Activated CD4-positive, alpha-beta T cell treated with anti-CD3 and anti-CD28 coated beads, Interleukin-2, Interleukin-6, amounts not matched to agents 100 ng/mL and 50 ng/mL, durations not matched to agents 16 hours and 8 hours (primary cell): ENCODE measurements at regions not wholly inside any gene's neighbourhood (a gene's known extent, or its start where the extent isn't known, plus 50 kb on each side); places are given as distances from the start of the nearest gene placed in this dataset.

ENCODE experiments used
- DNase-seq: peaks from one replicate; pipeline ENCODE4 v3.0.0-alpha.2; 2020

DNA sequence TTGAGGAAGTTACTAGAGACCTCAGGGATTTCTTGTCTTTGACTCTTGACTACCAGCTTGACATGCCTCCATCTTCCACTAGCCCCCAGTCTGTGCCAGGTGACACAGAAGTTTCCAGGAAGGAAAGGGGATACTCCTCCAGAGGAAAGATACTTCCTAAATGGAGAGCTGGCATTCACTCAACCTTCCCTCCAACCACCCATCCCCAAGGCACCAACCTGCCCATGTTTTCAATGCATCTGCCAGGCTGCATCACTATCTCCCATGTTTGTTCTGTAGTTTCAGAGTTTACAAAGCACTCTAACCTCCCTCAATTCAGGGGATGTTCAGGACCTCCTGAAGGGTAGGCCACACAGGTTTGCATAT is 198.4 kb upstream of the LPP start:
- no peak for DNase-seq

DNA sequence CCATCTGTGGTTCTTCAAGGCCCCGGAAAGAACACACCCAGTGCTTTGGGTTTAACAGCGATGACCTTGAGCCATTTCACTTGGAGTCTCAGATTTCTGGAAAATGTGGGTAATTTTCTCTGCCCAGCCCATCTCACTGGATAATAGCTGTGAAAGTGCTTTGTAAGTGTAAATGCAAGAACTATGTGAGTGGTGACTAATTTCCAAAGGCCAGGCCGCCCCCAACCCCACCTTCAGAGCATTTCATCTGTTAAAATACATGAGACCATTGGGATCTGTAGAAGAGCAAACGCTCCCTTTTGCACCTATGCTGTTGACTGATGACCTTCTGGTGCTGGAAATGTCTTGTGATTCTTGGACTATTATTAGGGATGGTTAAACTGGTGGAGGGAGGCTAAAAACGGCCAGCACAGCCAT is 196.8 kb upstream of the LPP start:
- DNase-seq, result no peak

DNA sequence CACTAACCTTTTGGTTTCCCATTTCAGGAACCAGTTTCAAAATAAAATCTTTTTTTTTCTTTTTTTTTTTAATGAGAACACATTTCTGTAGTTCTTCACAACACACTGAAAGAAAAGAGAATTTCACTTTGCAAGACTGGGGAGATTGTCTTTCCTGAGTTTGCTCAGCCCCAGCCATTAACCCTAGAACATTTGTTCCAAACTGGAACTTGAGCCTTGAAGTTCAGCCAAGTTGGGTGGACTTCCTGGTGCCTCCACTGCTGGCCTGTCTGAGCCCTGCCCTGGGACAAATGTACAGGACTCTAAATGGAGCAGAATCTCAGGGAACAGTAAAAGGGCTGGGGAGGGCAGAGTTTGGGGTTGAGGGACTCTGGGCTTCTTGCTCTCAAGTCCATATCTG is 196.4 kb upstream of the LPP start:
- DNase-seq, result no peak

DNA sequence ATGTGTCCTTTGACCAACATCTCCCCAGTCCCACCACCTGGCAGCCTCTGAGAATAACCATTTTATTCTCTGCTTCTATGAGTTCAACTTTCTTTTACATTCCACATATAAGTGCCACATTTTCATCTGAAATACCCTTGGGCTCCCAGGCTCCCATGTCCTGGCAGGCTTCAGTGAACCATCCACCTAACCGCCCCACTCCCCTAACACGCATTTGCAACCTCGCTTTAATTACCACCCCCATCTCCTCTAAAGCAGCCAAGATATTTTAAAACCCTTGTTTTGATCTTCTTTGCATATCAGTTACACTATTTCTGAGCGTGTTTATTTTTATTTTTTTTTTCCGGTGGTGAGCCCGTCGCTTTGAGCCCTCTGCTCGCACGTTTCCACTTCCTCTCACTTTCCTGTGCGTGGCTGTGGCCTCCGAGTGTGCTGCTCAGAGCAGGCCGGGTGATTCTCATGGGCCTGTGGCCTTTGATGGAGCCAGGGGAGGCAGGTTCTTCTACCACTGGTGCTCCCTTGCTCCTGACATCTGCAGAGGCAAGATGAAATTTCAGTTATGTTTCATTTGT is 195.4 kb upstream of the LPP start:
- DNase-seq, result peak; percentile 64

GRCh38 chr3:187960820-187961219 is 193.1 kb upstream of the LPP start:
- no peak for DNase-seq

DNA sequence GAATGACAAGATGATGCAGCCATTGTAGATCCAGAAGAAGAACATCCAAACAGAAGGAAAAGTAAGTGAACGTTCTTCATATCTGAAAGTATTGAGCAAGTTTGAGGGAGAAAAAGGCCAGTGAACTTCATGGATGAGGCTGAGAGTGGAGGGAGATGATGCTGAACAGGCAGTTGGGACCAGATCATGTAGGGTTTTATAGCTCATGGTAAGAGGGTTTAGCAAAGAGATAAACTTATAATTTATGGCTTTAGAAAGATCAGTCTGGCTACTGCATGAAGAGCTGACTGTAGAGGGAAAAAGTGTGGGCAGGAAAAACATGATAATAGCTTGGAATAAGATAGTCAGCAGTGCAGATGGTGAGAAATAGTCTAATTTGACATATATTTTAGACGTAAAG is 192.6 kb upstream of the LPP start:
- DNase-seq, result no peak

- DNase-seq, result peak; percentile 64
These were observed 190.8 kb upstream of the LPP start for GRCh38 chr3:187963003-187963676.

- DNase-seq, result no peak
These were observed 190.1 kb upstream of the LPP start for GRCh38 chr3:187963677-187964385.

DNA sequence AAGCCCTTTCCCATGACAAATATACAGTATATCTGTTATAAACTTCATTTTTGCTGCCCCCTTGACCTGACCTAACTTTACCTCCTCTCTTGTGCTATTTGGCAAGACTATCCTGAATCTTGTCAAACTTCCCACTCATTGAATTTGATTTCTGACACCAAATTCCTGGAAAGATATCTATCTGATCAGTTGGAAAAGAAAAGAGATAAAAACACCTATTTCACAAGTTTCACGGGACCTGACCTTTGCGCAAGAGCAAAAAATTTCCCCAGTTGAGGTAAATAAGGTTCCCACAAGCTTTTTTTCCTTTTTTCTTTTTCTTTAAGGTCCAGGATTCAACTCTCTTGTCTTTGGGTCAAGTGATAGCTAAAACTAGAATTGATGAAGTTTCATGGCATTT is 189.2 kb upstream of the LPP start:
- no peak for DNase-seq

DNA sequence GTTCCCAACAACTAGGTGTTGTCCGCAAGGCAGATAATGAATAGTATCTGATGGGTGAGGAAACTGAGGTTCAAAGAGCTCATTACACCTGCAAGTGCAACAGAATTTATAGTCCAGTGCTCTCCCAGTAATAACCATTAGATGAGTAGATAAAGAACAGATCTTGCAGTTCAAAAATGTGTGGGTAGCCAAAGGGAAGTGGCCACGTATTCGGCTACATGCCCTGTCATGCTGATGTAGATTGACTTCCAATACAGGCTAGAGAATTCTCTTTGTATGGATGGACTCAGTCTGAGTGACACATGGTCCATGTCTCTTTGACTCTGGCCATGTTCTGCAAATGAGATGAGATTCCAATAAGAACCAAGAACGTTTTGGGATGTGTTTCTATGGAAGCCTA is 187.9 kb upstream of the LPP start:
- DNase-seq, result no peak

DNA sequence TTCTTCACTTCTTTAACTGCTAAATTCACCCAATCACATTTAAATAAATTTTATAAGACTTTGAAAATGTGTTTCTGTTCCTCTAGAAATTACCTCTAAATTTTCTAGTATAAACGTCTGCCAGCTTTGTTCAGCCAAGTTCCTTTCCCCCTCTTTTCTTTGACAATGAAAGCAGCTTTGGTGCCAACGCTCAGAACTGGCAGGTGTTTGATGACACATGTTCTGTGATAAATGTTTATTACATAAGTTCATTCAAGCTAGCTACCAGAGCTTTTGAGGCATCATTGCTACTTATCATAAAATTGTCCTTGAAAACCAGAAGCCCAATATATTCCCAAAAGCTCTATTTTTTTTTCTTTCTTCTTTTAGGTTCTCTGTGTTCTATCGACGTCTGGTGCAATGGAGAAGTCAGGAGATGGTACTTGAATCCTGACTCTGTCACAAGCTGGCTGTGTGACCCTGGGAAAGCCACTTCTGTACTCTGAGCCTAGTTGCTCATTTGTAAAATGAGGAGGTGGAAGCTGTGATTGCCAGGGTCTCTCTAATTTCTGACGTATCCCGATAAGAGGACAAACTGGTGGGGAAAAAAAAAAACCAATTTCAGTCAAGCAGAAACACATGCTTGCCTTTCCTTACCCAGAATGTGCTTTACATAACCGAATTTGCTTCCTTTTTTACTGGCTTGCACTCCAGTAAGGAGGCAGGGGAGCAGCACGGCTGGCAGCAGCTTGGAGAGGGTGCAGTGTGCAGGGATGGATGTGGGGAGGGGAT is 187.1 kb upstream of the LPP start:
- DNase-seq, result no peak

DNA sequence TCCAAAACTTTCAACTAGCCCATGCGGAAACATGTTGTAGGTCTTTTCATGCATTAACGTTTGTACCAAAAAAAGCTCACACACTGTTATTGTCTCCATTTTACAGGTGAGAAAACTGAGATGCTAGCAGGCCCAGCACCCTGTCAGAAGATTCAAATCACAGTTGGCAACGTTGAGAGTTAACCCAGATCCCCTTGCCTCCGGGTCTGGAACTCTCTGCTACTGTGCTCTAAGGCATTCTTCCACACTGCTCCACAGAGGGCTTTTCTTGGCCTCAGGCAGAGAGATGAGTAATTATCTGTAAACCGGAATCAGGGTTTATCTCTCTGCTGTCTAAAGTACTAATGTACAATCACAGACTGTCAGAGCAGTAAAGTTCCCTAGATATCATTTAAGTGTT is 186.0 kb upstream of the LPP start:
- DNase-seq, result no peak

GRCh38 chr3:187968883-187969580 is 184.9 kb upstream of the LPP start:
- DNase-seq, result peak; percentile 21

DNA sequence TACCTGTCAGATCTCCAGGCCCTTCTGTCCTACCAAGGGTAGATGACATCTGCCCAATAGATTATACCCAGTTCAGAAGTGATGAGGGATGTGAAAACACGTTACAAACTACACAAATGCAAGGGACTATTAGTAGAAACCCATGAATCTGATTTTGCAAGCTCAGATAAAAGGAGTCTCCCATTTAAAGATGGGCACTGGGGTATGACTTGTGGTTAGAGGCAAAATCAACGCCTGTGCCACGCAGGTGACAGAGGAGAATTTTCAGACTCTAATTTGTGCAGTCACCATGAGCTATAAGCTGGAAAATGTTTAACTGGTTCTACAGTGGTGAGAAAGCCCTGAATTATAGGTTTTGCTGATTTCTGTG is 184.4 kb upstream of the LPP start:
- DNase-seq, result no peak

DNA sequence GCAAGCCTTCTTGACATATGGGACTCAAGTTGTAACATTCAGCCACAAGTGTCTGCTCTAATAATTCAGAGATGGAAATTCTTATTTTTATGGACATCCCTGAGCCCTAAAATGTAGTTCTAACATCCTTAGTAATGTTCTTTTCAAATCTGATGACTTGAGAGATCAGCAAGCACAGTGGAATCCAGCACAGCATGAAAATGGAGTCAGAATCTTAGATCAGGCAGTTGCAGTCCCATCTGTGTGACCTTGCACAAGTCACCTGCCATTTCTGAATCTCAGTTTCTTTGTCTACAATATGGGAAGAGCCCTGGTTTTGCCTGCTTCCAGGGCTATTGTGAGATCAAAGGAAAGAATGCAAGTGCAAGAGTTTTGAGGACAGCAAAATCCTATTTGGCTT is 183.9 kb upstream of the LPP start:
- no peak for DNase-seq

GRCh38 chr3:187971629-187972028 is 182.3 kb upstream of the LPP start:
- DNase-seq, result no peak

GRCh38 chr3:187972454-187972853 is 181.5 kb upstream of the LPP start:
- DNase-seq, result no peak

DNA sequence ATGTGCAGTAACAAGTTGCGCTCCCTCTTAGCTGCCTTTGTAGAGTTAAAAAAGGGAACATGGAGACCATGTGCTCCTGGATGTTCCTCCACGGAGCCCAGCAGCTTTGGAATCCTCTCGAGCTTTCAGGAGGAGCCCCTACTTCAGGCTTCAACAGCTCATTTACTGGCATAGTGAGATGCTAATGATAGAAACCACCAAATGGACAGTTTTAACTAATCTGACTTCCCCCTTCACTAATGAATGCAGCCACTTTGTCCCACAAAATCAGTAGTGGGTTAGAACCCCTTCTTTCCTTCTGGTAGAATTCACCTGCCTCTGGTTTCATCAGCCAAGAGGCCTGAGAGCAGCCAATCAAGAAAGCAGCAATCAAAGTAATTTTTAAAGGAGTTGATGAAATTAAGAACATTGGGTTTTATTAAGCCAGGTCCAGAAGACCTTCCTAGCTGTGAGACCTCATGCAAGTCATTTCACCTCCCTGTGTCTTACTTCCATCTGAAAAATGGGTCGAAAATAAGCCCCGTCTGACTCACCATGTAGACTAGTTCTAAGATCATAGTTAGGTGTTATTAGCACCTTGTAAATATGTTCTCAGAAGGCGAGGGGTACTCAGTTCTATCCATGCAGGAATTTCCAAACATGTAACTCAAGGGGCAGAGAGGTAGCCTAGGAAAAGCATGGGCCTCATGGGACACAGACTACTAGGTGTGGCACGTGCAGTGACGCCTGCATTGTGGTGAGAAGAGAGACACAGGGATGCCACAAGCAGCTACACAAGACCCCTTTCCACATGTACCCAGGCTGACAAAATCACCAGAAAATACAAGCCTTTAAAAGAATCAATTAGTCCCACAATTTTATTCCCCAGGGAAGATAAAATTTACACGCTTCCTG is 179.7 kb upstream of the LPP start:
- DNase-seq, result peak; percentile 65

- peak; percentile 79 for DNase-seq
These were observed 179.1 kb upstream of the LPP start for GRCh38 chr3:187974871-187975271.

GRCh38 chr3:187975561-187976364 is 178.2 kb upstream of the LPP start:
- peak; percentile 42 for DNase-seq

- peak; percentile 44 for DNase-seq
These were observed 177.5 kb upstream of the LPP start for GRCh38 chr3:187976365-187976900.
